NCI-H510A (cell line): ENCODE measurements at regions not wholly inside any gene's neighbourhood (a gene's known extent, or its start where the extent isn't known, plus 50 kb on each side); places are given as distances from the start of the nearest gene placed in this dataset.
A peak's percentile ranks its signal among the peaks of the same experiment; 100 is the strongest.
"Not testable (repeated sequence)": the region's sequence is repeated elsewhere in the genome, so short reads cannot be mapped to it uniquely, and the experiment has no call there.

ENCODE experiments used
- DNase-seq: peaks from one replicate; lab custom pipeline; 2025; lab: John Stamatoyannopoulos, UW

DNA sequence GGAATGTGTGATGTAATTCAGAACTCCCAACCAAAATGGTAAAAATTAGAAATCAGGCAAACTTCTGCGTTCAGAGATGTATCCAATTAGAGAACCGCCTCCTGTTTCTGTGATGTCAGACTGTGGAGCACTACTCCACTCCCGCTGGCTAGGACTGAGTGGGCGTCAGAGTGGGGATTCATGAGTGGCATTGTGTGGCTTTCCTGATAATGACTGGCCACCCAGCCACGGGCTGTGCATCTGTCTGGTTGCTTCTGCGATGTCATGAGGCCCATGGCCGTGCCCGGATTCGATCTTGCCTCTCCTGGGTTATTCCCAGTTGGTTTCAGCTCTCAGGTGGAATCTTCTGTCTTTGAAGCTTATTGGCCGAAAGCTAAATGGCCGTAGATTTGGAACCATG, 87.1 kb upstream of the KCNA1 start:
- DNase-seq = no peak

DNA sequence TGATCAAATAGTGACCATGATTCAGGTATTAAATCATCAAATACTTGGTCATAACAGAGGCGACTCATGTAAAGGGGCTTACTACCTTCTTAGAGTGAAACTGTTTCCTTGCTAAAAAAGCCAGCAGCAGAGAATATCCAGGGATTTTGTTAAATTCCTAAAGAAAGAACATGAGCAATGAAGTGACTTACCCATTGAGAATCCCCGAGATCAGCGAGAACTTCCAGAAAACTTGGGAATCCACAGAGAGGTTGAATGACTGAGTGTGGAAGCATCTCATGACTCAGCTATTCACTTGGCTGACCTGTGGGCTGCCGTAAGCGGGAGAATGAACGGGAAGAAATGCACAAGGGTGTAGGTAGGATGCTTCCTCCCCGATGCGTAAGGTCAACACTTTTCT, 85.3 kb upstream of the KCNA1 start:
- no peak for DNase-seq

DNA sequence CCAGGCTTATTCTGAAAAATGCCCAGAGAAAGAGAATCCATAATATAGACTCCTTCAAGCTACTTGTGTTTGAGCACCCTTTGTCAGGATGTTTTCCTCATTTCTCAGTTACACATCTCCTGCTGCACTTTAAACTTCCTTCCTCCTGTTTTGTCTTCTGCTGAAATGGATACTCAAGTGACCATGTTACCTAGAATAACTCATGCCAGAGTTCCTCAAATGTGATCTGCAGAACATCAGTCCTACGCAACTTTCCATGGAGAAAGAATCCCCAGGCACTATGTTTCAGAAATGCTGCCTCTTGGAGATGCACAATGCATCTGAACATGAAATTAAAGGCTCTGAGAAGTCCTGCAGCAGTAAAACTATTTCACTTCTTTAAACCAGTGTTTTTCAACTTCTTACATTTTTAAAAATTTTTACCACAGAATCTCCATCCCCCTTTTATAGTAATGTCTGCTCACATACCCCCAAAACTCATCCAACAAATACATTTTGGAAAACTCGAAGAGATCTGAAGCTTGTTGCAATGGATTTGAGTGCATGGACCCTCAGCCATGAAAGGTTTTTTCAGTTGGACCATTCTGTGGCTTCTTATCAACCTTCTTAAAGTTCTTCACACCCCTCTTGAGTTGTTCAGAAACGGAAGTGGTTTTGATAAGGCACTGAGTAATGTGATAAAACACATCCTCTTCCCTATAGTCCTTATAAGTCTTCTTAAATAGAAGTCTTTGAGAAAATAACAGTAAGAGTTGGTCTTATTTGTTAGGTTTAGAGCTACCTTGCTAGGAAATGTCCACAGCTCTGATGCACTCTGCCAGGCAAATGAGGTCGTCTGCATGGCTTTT, 84.5 kb upstream of the KCNA1 start:
- no peak for DNase-seq

DNA sequence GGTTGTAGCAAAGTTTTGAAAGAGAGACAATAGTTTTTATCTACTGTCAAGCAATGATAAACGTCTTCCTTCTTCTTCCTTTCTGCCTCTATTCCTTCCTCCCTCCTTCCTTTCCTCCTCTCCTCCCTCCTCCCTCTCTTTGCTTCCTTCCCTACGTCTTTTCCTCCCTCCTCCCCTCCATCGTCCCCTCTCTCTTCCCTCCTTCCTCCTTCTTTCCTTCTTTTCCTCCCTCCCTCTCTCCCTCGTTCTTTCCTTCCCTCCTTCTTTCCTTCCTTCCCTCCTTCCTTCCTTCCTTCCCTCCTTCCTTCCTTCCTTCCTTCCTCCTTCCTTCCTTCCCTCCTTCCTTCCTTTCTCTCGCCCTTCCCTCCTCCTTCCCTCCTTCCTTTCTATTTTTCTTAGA, 82.8 kb upstream of the KCNA1 start:
- no peak for DNase-seq

DNA sequence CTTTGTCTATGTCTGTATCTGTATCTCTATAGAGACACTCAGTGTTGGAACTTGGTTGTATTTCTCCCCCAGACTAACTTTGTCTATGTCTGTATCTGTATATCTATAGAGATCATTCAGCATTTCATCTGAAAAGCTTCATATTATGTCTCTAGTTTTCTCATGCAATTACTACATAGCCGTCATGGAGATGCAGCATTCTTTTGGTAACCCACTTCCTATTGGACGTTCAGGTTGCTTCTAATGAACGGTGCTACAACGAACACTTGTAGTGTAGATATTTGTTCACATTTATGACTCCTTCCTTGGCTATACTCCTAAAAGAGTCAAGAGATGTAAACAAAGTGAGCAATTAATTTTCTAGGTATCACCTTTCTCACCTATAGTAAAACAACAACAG, 81.5 kb upstream of the KCNA1 start:
- DNase-seq = no peak

DNA sequence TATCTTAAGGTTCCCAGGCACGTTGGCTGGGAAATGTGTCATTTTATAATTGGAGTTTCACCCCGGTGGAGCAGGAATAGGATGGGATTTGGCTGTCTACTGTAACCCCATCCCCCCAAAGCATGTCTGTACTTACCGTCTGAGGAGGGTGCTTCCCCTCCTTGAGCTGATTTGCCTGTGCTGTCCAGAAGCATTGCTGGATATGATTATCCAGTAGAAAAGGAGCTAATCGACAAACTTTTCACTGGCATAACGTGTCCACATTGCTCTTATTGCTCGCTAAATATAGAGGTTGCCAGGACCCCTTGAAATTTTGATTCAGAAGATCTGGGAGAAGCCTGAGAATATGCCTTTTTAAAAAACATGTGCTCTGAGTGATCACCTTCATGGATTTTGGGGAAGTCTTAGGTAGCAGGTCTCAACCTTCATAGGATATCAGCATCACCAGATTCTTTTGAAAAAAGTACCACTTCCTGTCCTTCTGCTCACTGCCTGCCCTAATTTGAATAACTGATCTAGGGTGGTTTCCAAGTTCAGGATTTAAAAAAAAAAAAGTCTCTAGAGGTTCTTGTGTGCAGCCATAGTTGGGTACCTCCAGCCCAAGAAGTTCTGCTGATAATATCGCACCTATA, 80.4 kb upstream of the KCNA1 start:
- DNase-seq = no peak

DNA sequence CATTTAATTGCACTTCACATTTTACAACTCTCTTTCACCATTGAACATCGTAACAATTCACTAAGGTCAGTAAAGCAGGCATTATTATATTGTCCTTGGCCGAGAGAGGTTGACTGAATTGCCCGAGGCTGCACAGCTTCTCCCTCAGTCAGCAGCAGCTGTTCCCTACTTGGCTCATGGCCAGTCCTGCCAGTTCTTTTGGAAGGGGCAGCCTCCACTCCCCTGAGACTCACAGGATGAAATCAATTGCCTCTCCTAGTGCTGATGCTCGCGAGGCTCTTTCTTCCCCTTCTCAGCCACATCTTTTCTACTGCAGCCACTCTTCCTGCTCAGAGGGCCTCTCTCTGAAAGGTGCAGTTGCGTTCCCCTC, 79.9 kb upstream of the KCNA1 start:
- no peak for DNase-seq

DNA sequence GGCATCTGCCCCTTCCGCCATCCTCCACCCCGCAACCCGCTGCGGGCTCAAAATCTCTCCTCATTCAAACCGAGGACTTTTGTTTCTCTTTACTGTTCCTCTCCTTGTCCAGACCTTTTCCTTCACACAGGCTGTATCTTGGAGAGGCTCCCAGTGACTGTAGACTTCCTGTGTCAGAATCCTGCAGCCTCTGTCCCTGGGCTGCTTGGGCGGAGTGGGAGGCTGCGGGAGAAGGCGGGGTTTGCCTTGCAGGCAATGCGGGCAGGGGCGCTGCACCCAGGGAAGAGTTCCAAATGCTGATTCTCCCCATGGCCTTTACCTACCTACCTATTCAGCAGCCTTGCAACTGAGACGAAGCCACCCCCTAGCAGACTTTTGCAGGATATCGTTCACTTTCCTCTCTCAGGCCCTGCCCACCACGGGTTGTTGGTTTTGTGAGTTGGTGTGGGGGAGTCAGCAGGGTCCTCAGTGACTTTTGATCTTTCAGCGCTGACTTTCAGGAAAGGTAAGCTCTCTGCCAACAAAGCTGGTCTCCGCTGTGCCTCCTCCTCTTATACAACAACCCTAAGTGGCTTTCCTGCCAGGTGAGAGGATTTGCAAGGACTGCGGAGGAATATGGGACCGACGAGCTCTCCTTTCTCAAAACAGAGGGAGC, 79.0 kb upstream of the KCNA1 start:
- DNase-seq = no peak

DNA sequence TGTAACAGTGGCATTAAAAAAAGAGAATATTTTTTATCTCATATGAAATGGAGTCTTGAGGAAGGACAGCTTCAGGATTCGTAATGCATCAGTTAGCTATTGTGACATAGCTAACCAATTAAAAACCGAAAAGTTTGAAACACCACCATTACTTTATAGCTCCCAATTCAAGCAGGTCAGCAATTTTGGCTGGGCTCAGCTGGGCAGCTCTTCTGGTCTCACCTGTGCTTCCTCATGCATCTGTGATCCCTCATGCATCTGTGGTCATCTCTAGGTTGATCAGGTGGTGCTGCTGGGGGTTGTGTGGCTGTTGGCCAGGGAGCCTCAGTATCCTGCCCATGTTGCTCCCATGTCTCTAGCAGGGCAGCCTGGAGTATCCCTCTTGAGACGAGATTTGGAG, 76.7 kb upstream of the KCNA1 start:
- DNase-seq = no peak

DNA sequence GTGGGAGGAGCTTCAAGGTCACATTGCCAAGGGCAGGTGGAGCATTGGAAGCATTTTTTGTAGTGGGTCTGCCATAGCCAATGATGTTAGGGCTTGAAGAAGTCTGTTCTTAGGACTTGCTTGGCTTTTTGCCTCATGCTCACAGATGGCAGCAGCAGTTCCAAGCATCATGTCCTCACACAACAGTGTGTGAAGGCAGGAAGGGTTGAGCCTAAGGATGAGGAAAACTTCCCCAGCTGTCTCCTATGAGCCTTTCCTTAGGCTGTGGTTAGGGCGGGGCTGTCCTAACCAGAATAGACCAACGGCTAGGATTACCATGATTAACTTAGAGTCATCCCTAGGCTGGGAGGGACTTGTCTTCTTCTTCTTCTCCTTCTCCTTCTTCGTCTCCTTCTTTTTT, 76.2 kb upstream of the KCNA1 start:
- no peak for DNase-seq

DNA sequence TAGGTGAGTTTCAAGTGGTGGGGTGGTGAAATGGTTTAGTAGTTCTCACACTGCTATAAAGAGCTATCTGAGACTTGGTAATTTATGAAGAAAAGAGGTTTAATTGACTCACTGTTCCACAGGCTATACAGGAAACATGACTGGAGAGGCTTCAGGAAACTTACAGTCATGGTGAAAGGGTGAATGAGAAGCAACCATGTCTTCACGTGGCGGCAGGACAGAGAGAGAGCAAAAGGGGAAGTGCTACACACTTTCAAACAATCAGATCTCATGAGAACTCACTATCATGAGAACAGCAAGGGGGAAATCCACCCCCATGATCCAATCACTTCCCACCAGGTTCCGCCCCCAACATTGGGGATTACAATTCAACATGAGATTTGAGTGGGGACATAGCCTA, 67.3 kb upstream of the KCNA1 start:
- DNase-seq = not testable (repeated sequence)

DNA sequence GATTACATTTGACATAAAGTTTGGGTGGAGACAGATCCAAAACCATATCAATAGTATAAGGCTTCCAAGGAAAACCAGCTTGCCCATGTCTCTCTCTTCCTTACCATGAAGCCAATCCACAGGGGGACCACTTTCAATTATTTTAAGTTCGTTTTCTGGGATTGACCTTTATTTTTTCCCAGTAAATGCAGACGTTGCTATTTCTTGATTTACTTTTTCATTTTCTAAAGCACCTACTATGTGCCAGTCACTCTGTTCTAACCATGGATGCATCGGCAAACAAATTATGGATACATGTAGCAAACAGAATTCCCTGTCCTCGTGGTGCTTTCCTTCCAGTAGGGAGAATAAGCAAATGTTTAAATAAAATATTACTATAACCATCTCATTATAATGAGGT, 65.8 kb upstream of the KCNA1 start:
- no peak for DNase-seq

DNA sequence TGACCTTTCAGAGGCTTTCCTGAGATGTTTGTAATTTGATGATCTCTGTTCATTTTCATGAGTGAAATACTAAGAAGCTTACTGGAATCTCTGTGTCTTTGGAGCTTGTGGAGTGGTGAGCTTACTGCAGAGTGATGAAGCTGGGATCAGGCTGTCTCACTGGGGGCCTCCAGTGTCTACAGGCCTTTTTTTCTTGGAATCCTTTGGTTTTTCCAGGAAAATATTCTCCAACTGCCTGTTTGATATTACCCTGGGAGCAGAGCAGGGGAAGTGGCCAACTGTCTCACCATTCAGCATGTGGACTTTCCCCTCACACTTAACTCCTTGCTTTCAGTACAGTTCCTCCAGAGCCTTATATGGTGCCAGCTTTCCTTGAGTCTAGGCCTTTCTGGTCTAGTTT, 62.0 kb upstream of the KCNA1 start:
- DNase-seq = no peak

DNA sequence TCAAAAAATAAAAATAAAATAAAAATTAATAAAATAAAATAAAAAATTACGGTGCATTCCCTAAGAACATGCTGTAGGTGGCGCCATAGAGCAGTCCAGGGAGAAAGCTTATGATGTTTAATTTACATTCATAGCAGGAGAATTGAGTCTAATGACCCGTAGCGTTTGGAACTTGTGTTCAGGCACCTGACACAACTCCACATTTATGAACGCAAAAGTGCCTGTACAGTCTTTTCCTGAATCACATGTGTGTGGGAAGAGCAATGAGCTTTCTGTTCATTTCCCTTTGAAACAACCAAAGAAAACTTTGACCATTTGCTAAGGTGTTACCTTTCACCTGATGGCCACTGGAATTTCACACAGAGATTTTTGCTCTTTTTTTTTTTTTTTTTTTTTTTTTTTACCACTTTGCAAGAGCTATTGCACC, 60.6 kb upstream of the KCNA1 start:
- no peak for DNase-seq

DNA sequence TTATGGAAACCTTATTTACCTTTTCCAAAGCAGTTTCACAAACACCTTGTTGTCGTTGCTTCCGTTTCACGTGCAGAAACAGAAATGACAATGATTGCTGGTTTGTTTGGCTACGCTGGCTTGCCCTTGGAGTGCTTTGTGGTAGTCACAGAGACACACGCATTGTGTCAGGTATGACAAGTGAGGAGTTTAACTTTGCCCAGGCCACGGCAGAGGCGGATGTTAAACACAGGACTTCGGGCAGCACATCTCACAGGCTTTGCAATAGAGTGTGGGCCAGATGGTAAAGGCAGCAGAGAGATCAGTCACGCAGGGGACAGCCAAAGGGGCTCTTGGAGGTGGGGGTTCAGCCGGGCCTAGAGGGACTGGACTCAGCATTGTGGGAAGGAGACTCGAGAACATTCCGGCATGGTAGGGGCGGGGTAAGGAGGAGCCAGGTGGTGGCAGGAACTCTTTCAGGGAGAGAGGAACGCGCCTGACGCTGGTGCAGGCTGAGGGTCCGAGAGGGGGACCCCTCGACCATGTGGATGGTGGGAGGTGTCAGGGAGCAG, 59.8 kb upstream of the KCNA1 start:
- no peak for DNase-seq

DNA sequence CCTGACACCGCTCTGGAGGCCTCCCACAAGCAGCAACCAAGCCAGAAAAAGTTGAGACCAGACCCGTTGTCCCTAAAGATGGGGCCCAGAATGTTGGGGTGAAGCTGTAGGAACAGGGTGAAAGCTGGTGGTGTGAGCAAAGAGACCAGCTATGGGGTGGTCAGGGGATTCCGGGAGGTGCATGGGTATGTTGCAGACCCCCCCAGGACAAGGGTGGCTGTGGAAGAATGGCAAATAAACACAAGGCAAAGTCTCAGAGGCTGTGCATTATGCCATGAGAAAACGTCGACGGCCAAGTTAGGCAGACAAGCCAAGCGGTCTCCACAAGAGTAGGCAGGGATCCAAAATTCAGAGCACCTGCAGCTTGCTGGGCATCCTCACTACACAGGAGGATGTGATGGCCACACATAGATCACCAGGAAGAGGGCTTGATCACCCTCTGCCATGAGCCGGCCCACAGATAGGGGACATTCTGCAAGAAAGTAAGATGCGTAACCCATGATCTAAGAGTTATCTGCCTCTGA, 58.8 kb upstream of the KCNA1 start:
- DNase-seq = no peak

DNA sequence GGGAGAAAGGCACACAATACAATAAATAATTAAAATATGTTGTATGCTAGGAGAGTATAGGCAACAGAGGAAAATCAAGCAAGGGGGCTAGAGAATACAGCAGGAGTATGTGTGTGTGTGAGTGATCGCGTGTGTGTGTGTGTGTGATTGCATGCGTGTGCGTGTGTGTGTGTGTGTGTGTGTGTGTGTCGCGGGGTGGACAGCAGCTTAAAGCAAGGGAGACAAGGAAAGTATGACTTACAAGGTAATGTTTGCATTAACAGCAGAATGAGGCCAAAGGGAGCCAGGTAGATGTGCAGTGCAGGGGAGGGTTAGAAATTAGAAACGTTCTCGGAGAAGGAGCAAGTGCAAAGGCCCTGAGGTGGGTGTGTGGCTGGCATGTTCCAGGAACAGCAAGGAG, 57.4 kb upstream of the KCNA1 start:
- no peak for DNase-seq

DNA sequence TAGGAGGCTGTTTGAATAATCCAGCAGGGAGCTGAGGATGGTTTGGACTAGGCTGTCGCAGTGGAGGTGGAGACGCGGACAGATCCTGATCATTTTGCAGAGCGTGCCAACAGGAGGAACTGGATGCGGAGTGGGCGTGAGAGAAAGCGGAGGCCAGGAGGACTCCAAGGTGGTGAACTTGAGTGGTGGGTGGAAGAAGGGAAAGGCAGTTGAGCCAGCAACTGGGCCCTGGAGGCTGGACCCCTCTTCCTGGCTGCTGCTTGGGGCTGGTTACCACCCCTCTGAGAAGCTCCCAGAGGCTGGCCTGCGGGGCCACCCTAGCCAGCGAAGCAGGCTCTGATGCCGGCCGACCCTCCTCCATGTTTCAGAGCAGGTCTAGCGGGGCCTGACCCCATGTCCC, 56.8 kb upstream of the KCNA1 start:
- no peak for DNase-seq

DNA sequence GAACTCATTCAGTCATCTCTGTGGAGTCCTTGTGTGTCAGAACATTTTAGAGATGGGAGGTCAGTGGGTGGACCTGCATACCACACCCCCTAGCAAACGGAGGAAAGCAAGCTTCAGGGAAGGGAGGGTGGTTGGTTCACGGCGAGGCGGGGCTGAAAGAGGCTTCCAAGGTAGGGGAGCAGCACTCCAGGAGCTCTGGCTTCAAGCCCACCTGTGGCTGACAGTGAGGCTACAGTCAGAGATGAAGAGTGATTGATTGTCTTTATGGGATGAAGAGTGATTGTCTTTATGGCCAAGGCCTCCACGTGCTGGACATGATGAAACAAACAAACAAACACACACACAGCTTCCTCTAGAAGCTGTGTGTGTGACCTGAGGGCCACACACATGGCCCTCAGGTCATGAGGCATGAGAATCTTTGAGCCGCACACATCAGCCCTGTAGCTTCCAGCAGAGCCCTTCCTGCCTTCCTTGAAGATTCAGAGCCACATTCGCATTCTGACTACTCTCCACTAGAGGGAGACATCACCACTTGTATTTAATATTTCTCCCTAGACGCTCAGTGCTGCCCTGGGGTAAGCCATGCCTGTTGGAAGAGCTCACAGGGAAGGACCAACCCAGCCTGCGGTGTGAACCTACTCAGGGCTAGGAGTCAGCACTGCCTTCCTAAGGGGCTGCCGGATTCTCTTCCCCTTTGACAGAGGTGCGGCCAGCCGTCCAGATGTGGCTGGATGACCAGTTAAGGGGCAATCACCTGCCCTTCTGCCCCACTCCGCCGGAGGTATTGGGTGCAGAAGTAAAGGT, 54.4 kb upstream of the KCNA1 start:
- DNase-seq = peak; percentile 9

DNA sequence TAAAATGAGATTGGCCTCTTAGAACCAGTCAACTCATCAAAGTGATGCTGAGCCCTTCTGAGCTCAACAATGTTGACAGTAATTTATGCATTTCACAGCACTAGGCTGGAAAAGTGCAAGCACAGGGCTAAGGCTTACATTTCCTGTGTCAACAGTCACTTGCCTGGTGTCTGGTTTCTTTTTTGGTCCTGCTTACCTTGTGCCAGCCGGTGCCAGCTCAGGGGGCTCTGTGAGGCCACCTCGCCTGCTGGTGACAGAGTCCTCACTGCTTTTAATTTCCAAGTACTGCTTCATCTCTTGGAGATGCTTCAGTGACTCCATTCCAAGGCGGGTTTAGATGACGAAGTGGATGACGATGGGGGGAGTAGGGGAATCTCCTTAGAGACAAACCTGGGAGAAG, 53.1 kb upstream of the KCNA1 start:
- no peak for DNase-seq

DNA sequence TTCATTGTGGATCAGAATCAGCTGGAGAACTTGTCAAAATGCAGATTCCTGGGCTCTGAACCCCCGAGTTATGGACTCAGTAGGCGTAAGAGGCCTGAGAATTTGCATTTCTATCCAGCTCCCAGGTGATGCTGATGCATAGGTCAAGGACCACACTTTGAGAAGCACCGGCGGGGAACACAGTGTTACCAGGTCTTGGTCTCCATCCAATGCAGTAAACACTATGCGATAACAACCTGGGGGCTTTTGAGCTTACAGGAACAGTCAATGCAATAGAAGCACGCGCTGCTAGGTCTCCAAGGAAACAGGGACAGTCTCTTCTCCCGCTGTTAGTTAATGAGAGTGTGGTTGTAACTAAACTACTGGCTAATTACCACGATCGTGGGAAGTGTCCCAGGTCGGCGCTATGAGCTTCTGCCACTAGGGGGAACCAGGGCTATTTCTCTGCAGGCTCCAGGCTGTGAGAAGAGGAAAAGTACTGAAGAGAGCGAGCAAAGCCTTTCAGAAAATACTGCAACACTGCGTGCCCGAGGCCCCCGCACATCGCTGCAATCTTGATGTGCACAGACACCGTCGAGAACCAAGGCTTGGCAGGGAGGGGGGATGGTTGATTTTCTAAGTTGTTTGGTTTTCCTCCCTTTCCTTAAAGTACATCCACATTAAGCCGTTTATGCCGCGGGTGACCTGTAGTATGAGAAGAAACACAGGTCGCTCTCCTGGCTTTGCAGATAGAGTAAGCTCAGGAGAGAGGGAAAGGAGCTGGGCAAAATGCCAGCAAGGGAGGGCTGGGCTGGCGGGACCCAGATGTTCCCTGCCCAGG, 52.0 kb upstream of the KCNA1 start:
- peak; percentile 5 for DNase-seq
